Astrocyte (in vitro differentiated cells and primary cell): ENCODE measurements at regions not wholly inside any gene's neighbourhood (a gene's known extent, or its start where the extent isn't known, plus 50 kb on each side); places are given as distances from the start of the nearest gene placed in this dataset.

Experiments used
- DNase-seq: peaks from one replicate; pipeline ENCODE4 v3.0.0-alpha.2; 2010; ENCODE audit warnings: low read depth
- FAIRE-seq: peaks from 2 replicates; lab custom pipeline; 2011; peaks lifted over from hg19 to GRCh38; lab: Jason Lieb, UNC
- H2AFZ ChIP-seq: 2 replicates; pipeline ENCODE4 v1.6.0; 2012; ENCODE audit warnings: low read depth, low read length, inconsistent platforms
- H3K27ac ChIP-seq: 2 replicates; pipeline ENCODE4 v1.5.1; 2011; ENCODE audit warnings: low read depth, low read length, inconsistent platforms
- H3K27me3 ChIP-seq: 2 replicates; pipeline ENCODE4 v1.6.0; 2011; ENCODE audit warnings: low read length, inconsistent platforms; ENCODE audit not compliant: insufficient read depth
- H3K36me3 ChIP-seq: 2 replicates; pipeline ENCODE4 v1.5.1; 2011; ENCODE audit warnings: low read length, inconsistent platforms; ENCODE audit not compliant: insufficient read depth
- H3K4me1 ChIP-seq: 2 replicates; pipeline ENCODE4 v1.5.1; 2011; ENCODE audit warnings: low read length, inconsistent platforms; ENCODE audit not compliant: insufficient read depth
- H3K4me2 ChIP-seq: 2 replicates; pipeline ENCODE4 v1.6.0; 2012; ENCODE audit warnings: low read length, inconsistent platforms
- H3K4me3 ChIP-seq: 2 replicates; pipeline ENCODE4 v1.5.1; 2011; ENCODE audit warnings: low read depth, mild to moderate bottlenecking, low read length, inconsistent platforms; ENCODE audit not compliant: insufficient read depth
- H3K79me2 ChIP-seq: 2 replicates; pipeline ENCODE4 v1.6.0; 2012; ENCODE audit warnings: mild to moderate bottlenecking, low read length, inconsistent platforms; ENCODE audit not compliant: insufficient read depth
- H3K9ac ChIP-seq: 2 replicates; pipeline ENCODE4 v1.6.0; 2012; ENCODE audit warnings: mild to moderate bottlenecking, low read length, inconsistent platforms
- H3K9me3 ChIP-seq: 2 replicates; pipeline ENCODE4 v1.5.1; 2012; ENCODE audit warnings: low read depth, mild to moderate bottlenecking, low read length, inconsistent platforms; ENCODE audit not compliant: insufficient read depth
- H4K20me1 ChIP-seq: 2 replicates; pipeline ENCODE4 v1.6.0; 2012; ENCODE audit warnings: low read length, inconsistent platforms; ENCODE audit not compliant: insufficient read depth
- H3K27ac Mint-ChIP-seq: one replicate; pipeline ENCODE4 v1.8.0; 2021; ENCODE audit warnings: mild to moderate bottlenecking, mixed read lengths; ENCODE audit not compliant: unreplicated experiment
- H3K27me3 Mint-ChIP-seq: one replicate; pipeline ENCODE4 v1.8.0; 2021; ENCODE audit warnings: low read depth, mixed read lengths; ENCODE audit not compliant: unreplicated experiment
- H3K36me3 Mint-ChIP-seq: one replicate; pipeline ENCODE4 v1.8.0; 2021; ENCODE audit warnings: low read depth, mixed read lengths; ENCODE audit not compliant: unreplicated experiment
- H3K4me1 Mint-ChIP-seq: one replicate; pipeline ENCODE4 v1.8.0; 2021; ENCODE audit warnings: low read depth, mixed read lengths; ENCODE audit not compliant: unreplicated experiment
- H3K4me3 Mint-ChIP-seq: one replicate; pipeline ENCODE4 v1.8.0; 2021; ENCODE audit warnings: mild to moderate bottlenecking, moderate library complexity, mixed read lengths; ENCODE audit not compliant: unreplicated experiment
- H3K9me3 Mint-ChIP-seq: one replicate; pipeline ENCODE4 v1.8.0; 2021; ENCODE audit warnings: mild to moderate bottlenecking, mixed read lengths; ENCODE audit not compliant: unreplicated experiment
- CTCF ChIP-seq: IDR thresholded peaks from 2 replicates; pipeline ENCODE4 v1.5.1; 2011; ENCODE audit warnings: low read depth, mild to moderate bottlenecking, inconsistent platforms, low read length, moderate library complexity; ENCODE audit not compliant: insufficient read depth
- EZH2 ChIP-seq: IDR thresholded peaks from 2 replicates; pipeline ENCODE4 v1.6.1; 2012; ENCODE audit warnings: mild to moderate bottlenecking, low read length, inconsistent platforms; ENCODE audit not compliant: insufficient read depth

- peaks cover 51% of the 10 kb centered on the region for H3K27me3 Mint-ChIP-seq
- peak overlapping the region; percentile 37 for H3K4me3 ChIP-seq
- peak overlapping the region; percentile 71 for H2AFZ ChIP-seq
- peak overlapping the region; percentile 82 for H3K4me2 ChIP-seq
- no peaks in the 10 kb centered on the region for H3K9me3 ChIP-seq
- FAIRE-seq: no peak
- H3K4me1 ChIP-seq: no peaks in the 10 kb centered on the region
- H3K4me1 Mint-ChIP-seq: peaks cover 5% of the 10 kb centered on the region
- H3K4me3 Mint-ChIP-seq: no peak overlapping the region
- DNase-seq: no peak
- no peaks in the 10 kb centered on the region for H4K20me1 ChIP-seq
- H3K79me2 ChIP-seq: no peaks in the 10 kb centered on the region
- H3K27ac Mint-ChIP-seq: no peak overlapping the region
- no peak overlapping the region for H3K27ac ChIP-seq
- no peaks in the 10 kb centered on the region for H3K9me3 Mint-ChIP-seq
- H3K27me3 ChIP-seq: peaks cover 40% of the 10 kb centered on the region
- H3K36me3 ChIP-seq: no peaks in the 10 kb centered on the region
- no peaks in the 10 kb centered on the region for H3K36me3 Mint-ChIP-seq
- TF ChIP-seq CTCF (no peak), EZH2 (peak; percentile 56)
- H3K9ac ChIP-seq: no peak overlapping the region
These were observed 69.9 kb downstream of the ASCL4 start for GRCh38 chr12:107844312-107844921.

GRCh38 chr12:107845226-107845979, 70.9 kb downstream of the ASCL4 start:
- H3K9ac ChIP-seq: no peak overlapping the region
- TF ChIP-seq CTCF: no peak
- TF ChIP-seq EZH2: no peak
- H3K9me3 ChIP-seq: no peaks in the 10 kb centered on the region
- Mint-ChIP-seq H3K4me3 (no peak overlapping the region), H3K27me3 (peaks cover 53% of the 10 kb centered on the region), H3K36me3 (no peaks in the 10 kb centered on the region), H3K4me1 (peaks cover 5% of the 10 kb centered on the region), H3K9me3 (peaks cover 4% of the 10 kb centered on the region), H3K27ac (no peak overlapping the region)
- no peaks in the 10 kb centered on the region for H3K36me3 ChIP-seq
- H4K20me1 ChIP-seq: no peaks in the 10 kb centered on the region
- no peak overlapping the region for H3K4me2 ChIP-seq
- FAIRE-seq (no peak), DNase-seq (no peak)
- H3K79me2 ChIP-seq: no peaks in the 10 kb centered on the region
- H3K4me3 ChIP-seq: no peak overlapping the region
- no peak overlapping the region for H3K27ac ChIP-seq
- H2AFZ ChIP-seq: no peak overlapping the region
- no peaks in the 10 kb centered on the region for H3K4me1 ChIP-seq
- H3K27me3 ChIP-seq: peaks cover 40% of the 10 kb centered on the region
